SK-N-SH treated with all-trans-retinoic acid at 6 μM for 48 hours (cell line): ENCODE measurements at regions not wholly inside any gene's neighbourhood (a gene's known extent, or its start where the extent isn't known, plus 50 kb on each side); places are given as distances from the start of the nearest gene placed in this dataset.

ENCODE experiments used
- ARNTL ChIP-seq: fragments of 450-650 bp; formaldehyde crosslinking; IDR thresholded peaks from 2 replicates; pipeline ENCODE4 v1.5.0; 2020; ENCODE audit warnings: low read depth, mild to moderate bottlenecking, moderate library complexity, borderline replicate concordance
- CREB5 ChIP-seq: fragments of 250-450 bp; sonication (Bioruptor Pico); IDR thresholded peaks from 2 replicates; pipeline ENCODE4 v1.5.1; 2020; ENCODE audit warnings: low read depth, mild to moderate bottlenecking, moderate library complexity
- CSRNP3 ChIP-seq: fragments of 250-450 bp; sonication (Bioruptor Pico); IDR thresholded peaks from 2 replicates; pipeline ENCODE4 v1.5.1; 2021; ENCODE audit warnings: mild to moderate bottlenecking, moderate library complexity
- ESRRG ChIP-seq: fragments of 250-450 bp; sonication (Bioruptor Pico); IDR thresholded peaks from 2 replicates; pipeline ENCODE4 v1.6.1; 2021; ENCODE audit warnings: mild to moderate bottlenecking
- OSR1 ChIP-seq: fragments of 250-450 bp; sonication (Bioruptor Pico); IDR thresholded peaks from 2 replicates; pipeline ENCODE4 v1.8.0; 2022; ENCODE audit warnings: moderate library complexity, mild to moderate bottlenecking, inconsistent platforms
- PATZ1 ChIP-seq: fragments of 250-450 bp; sonication (Bioruptor Pico); IDR thresholded peaks from 2 replicates; pipeline ENCODE4 v1.8.0; 2020; ENCODE audit warnings: mild to moderate bottlenecking, moderate library complexity, borderline replicate concordance
- SNAI2 ChIP-seq: fragments of 250-450 bp; sonication (Bioruptor Pico); IDR thresholded peaks from 2 replicates; pipeline ENCODE4 v1.5.0; 2020; ENCODE audit warnings: mild to moderate bottlenecking, moderate library complexity
- ZNF70 ChIP-seq: fragments of 450-650 bp; formaldehyde crosslinking; IDR thresholded peaks from 2 replicates; pipeline ENCODE4 v1.5.0; 2020; ENCODE audit warnings: mild to moderate bottlenecking, moderate library complexity

GRCh38 chr12:98359856-98360255, 155.5 kb upstream of the TMPO start:
- TF ChIP-seq OSR1 (CRISPR knock-in tag) = no peak
- TF ChIP-seq PATZ1 (CRISPR knock-in tag) = no peak
- no peak for TF ChIP-seq CSRNP3
- no peak for TF ChIP-seq CREB5 (CRISPR knock-in tag)
- no peak for TF ChIP-seq ESRRG (CRISPR knock-in tag)
- TF ChIP-seq SNAI2 (CRISPR knock-in tag) = no peak
- TF ChIP-seq ZNF70 (CRISPR knock-in tag) = no peak
- no peak for TF ChIP-seq ARNTL
